ENCODE measurements at regions not wholly inside any gene's neighbourhood (a gene's known extent, or its start where the extent isn't known, plus 50 kb on each side); places are given as distances from the start of the nearest gene placed in this dataset.

GRCh38 chr3:18717598-18717997 is 292.5 kb upstream of the SATB1 start:
- Histone ChIP-seq H3K36me3 (ENCODE audit: control insufficient read depth in 2 of 2, insufficient read depth in 1 of 2, low read length in 2 of 2) (no peaks in the 10 kb centered on the region), H3K4me1 (ENCODE audit: control insufficient read depth, insufficient read depth, low read length) (no peaks in the 10 kb centered on the region), H3K4me3 (ENCODE audit: low read depth, low read length) (no peak overlapping the region), H3K9me3 (ENCODE audit: control insufficient read depth, insufficient read depth, low read depth, low read length) (no peaks in the 10 kb centered on the region), H3K27ac (ENCODE audit: extremely low read depth, low read depth, low read length) (no peak overlapping the region)
- ChIA-PET POLR2A (no interaction called here), CTCF (no interaction called here)
- TF ChIP-seq EGR2 (tag by site-specific recombination; IDR thresholded peaks at IDR 0.05; ENCODE audit: low read depth) (no peak), REPIN1 (tag by site-specific recombination; IDR thresholded peaks at IDR 0.05; ENCODE audit: low read depth) (no peak)

- Histone ChIP-seq H3K36me3 (ENCODE audit: control insufficient read depth in 2 of 2, insufficient read depth in 1 of 2, low read length in 2 of 2) (no peaks in the 10 kb centered on the region), H3K27ac (ENCODE audit: extremely low read depth, low read depth, low read length) (no peak overlapping the region), H3K4me3 (ENCODE audit: low read depth, low read length) (no peak overlapping the region), H3K9me3 (ENCODE audit: control insufficient read depth, insufficient read depth, low read depth, low read length) (no peaks in the 10 kb centered on the region), H3K4me1 (ENCODE audit: control insufficient read depth, insufficient read depth, low read length) (no peaks in the 10 kb centered on the region)
- POLR2A ChIA-PET = no interaction called here
- TF ChIP-seq ZNF16 (tag by site-specific recombination; IDR thresholded peaks at IDR 0.05; ENCODE audit: low read depth) (no peak), OSR2 (tag by site-specific recombination; IDR thresholded peaks at IDR 0.05) (no peak), ZNF513 (tag by site-specific recombination; IDR thresholded peaks at IDR 0.05) (no peak), ZNF558 (tag by site-specific recombination; IDR thresholded peaks at IDR 0.05) (no peak), KLF16 (tag by site-specific recombination; IDR thresholded peaks at IDR 0.05) (no peak), ZNF707 (tag by site-specific recombination; IDR thresholded peaks at IDR 0.05) (no peak), ZNF404 (tag by site-specific recombination; IDR thresholded peaks at IDR 0.05) (no peak)
- CTCF ChIA-PET = interaction anchor here (0.6 to 1.1 kb wide), 2 partner anchors 41 to 663 kb away, joined by 3 read pairs; no protein-coding TSS in a partner anchor
These were observed 291.7 kb upstream of the SATB1 start for GRCh38 chr3:18716821-18717220.

- no peaks in the 10 kb centered on the region for H3K36me3 ChIP-seq (ENCODE audit: control insufficient read depth in 2 of 2, insufficient read depth in 1 of 2, low read length in 2 of 2)
- TF ChIP-seq ZNF146 (tag by site-specific recombination; IDR thresholded peaks at IDR 0.05) (no peak), ZNF555 (tag by site-specific recombination; conservative IDR thresholded peaks at IDR 0.05) (no peak), ZNF629 (tag by site-specific recombination; IDR thresholded peaks at IDR 0.05) (no peak), REST (tag by site-specific recombination; IDR thresholded peaks at IDR 0.05) (no peak), ZXDB (tag by site-specific recombination; IDR thresholded peaks at IDR 0.05) (no peak), ZNF645 (tag by site-specific recombination; IDR thresholded peaks at IDR 0.05) (no peak), ZNF654 (tag by site-specific recombination; IDR thresholded peaks at IDR 0.05; ENCODE audit: low read depth) (no peak), ZNF394 (tag by site-specific recombination; IDR thresholded peaks at IDR 0.05; ENCODE audit: borderline replicate concordance) (no peak), ZBTB21 (tag by site-specific recombination; IDR thresholded peaks at IDR 0.05) (no peak), ZNF776 (tag by site-specific recombination; IDR thresholded peaks at IDR 0.05; ENCODE audit: borderline replicate concordance) (no peak), ZNF830 (tag by site-specific recombination; IDR thresholded peaks at IDR 0.05; ENCODE audit: low read depth) (no peak), ZNF292 (tag by site-specific recombination; IDR thresholded peaks at IDR 0.05; ENCODE audit: borderline replicate concordance, low read depth) (no peak), INSM2 (tag by site-specific recombination; IDR thresholded peaks at IDR 0.05) (no peak)
- POLR2A ChIA-PET = no interaction called here
- H3K4me3 ChIP-seq (ENCODE audit: low read depth, low read length) = no peak overlapping the region
- no peaks in the 10 kb centered on the region for H3K4me1 ChIP-seq (ENCODE audit: control insufficient read depth, insufficient read depth, low read length)
- H3K27ac ChIP-seq (ENCODE audit: extremely low read depth, low read depth, low read length) = no peak overlapping the region
- CTCF ChIA-PET = interaction anchor here (1.1 kb wide), 1 partner anchor 42 kb away, joined by 3 read pairs; no protein-coding TSS in a partner anchor
- no peaks in the 10 kb centered on the region for H3K9me3 ChIP-seq (ENCODE audit: control insufficient read depth, insufficient read depth, low read depth, low read length)
These were observed 291.0 kb upstream of the SATB1 start for GRCh38 chr3:18716101-18716500.

Data from HEK293 (cell line).